ENCODE measurements at regions not wholly inside any gene's neighbourhood (a gene's known extent, or its start where the extent isn't known, plus 50 kb on each side); places are given as distances from the start of the nearest gene placed in this dataset.

DNA sequence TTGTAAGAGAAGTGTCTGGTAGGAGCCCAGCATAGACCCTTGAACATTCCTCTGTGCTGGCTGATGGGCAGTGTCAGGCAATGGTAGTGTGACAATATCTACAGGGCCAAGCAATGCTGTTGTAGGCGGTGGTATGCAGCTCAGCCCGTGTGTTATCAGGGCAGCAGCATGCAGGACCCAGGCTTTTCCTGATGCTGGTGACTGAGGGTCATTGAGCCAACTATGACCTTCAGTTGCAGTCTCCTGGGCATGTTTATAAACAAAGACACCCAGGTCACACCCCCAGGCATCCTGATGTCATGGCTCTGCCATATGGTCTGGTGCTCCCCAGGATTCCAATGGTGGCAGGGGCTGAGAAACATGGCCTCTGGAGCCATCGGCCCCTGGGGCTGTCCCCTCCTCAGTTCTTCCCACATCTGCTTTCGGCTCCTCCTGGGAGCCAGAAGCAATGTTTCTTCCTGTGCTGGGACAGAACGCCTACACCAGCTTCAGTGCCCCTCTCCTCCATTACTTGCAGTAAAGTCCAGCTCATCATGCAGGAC lies 518.0 kb upstream of the HS6ST1 start:
- no peak for TF ChIP-seq ZNF274 (IDR thresholded peaks at IDR 0.05; ENCODE audit: low read depth, low read length)
- no peak overlapping the region for H3K4me3 ChIP-seq (ENCODE audit: low read length)

GRCh38 chr2:128838244-128838643 lies 519.6 kb upstream of the HS6ST1 start:
- TF ChIP-seq ZNF274 (IDR thresholded peaks at IDR 0.05; ENCODE audit: low read depth, low read length) = no peak

GRCh38 chr2:128841803-128842202 lies 523.1 kb upstream of the HS6ST1 start:
- TF ChIP-seq ZNF274 (IDR thresholded peaks at IDR 0.05; ENCODE audit: low read depth, low read length) = no peak
- no peak overlapping the region for H3K4me3 ChIP-seq (ENCODE audit: low read length)

More at GRCh38 chr2:128838244-128838643, 519.6 kb upstream of the HS6ST1 start:
- no peak overlapping the region for H3K4me3 ChIP-seq (ENCODE audit: low read length)

GRCh38 chr2:128867311-128867710 lies 548.6 kb upstream of the HS6ST1 start:
- H3K4me3 ChIP-seq (ENCODE audit: low read length) = no peak overlapping the region
- no peak for TF ChIP-seq ZNF274 (IDR thresholded peaks at IDR 0.05; ENCODE audit: low read depth, low read length)

DNA sequence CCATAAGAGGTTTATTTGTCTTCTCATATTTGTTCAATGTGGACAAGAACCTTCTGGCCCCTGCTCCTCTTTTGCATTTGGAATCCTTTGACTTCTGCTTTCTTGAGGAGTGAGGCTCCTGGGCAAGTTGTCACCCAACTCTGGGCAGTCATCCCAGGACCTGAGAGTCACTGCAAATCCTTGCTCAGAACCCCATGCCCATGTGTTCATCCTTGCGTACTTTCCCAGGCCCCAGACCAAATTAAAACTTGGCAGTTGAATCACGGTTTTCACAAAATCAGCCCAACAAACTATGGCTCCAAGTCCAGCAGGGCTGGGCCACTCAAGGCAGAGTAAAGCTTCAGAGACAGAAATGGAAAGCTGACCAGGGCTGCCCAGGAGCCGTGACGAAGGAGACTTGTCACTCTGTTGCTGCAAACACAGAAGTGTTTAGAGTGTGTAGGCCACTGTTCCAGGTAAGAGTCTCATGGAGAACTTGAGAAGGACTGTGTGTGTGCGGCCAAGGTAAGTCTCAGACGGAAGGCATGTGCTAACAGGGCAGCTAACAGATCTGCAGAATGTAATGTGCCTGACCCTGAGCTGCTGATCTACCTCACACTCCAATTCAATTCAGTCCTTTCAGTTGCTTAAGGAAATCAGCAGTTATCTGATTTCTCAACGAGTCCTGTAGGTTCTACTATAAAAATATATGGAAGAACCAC lies 549.4 kb upstream of the HS6ST1 start:
- TF ChIP-seq ZNF274 (IDR thresholded peaks at IDR 0.05; ENCODE audit: low read depth, low read length) = no peak
- no peak overlapping the region for H3K4me3 ChIP-seq (ENCODE audit: low read length)

GRCh38 chr2:128868686-128869551 lies 550.3 kb upstream of the HS6ST1 start:
- no peak for TF ChIP-seq ZNF274 (IDR thresholded peaks at IDR 0.05; ENCODE audit: low read depth, low read length)
- H3K4me3 ChIP-seq (ENCODE audit: low read length) = no peak overlapping the region

- no peak overlapping the region for H3K4me3 ChIP-seq (ENCODE audit: low read length)
- no peak for TF ChIP-seq ZNF274 (IDR thresholded peaks at IDR 0.05; ENCODE audit: low read depth, low read length)
Observed at GRCh38 chr2:128874608-128875007, 555.9 kb upstream of the HS6ST1 start.

- no peak for TF ChIP-seq ZNF274 (IDR thresholded peaks at IDR 0.05; ENCODE audit: low read depth, low read length)
- no peak overlapping the region for H3K4me3 ChIP-seq (ENCODE audit: low read length)
Observed at GRCh38 chr2:128876986-128877983, 558.6 kb upstream of the HS6ST1 start.

- H3K4me3 ChIP-seq (ENCODE audit: low read length) = no peak overlapping the region
- no peak for TF ChIP-seq ZNF274 (IDR thresholded peaks at IDR 0.05; ENCODE audit: low read depth, low read length)
Observed at GRCh38 chr2:128879161-128879560, 560.5 kb upstream of the HS6ST1 start.

- no peak for TF ChIP-seq ZNF274 (IDR thresholded peaks at IDR 0.05; ENCODE audit: low read depth, low read length)
- H3K4me3 ChIP-seq (ENCODE audit: low read length) = no peak overlapping the region
Observed at GRCh38 chr2:128894896-128895295, 576.2 kb upstream of the HS6ST1 start.

DNA sequence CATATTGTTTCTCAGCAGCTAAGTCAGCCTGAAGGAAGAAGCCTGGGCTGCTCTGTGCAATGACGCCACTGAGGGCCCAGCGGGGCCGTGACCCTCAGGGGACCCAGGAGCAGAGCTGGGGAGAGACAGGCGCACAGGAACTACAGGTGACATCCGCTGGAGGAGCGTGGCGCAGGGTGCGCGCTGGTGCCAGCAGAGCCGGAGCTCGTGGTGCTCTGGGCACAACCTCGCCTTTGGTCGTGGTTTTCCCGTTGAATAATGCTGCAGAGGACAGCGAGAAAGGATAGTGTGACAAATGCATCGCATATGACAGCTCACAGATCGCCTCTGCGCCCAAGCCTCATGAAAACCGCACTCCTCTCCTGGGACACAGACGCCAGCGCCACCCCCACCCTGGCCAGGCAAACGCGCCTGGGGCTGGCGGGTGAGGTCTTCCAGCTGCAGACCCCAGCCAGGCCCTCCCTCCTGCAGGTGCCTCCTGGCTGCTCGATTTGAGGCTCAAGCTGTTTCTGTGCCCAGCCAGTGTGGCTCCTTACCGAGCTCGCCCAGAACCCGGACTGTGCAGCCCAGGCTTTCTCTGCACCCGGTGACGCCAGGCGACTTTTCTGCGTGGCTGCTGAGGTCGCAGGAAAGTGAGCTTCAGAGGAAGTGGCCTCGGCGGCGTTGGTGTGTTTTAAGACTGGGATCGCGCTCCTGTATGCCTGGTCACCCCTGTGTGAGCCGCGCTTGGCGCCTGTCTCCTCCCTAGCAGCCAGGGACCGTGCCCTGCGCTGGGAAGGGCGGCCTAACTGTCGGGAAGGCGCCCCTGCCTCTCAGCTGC lies 583.1 kb upstream of the HS6ST1 start:
- H3K4me3 ChIP-seq (ENCODE audit: low read length) = no peak overlapping the region
- TF ChIP-seq ZNF274 (IDR thresholded peaks at IDR 0.05; ENCODE audit: low read depth, low read length) = no peak

GRCh38 chr2:128903637-128904036 lies 585.0 kb upstream of the HS6ST1 start:
- TF ChIP-seq ZNF274 (IDR thresholded peaks at IDR 0.05; ENCODE audit: low read depth, low read length) = no peak
- H3K4me3 ChIP-seq (ENCODE audit: low read length) = no peak overlapping the region

DNA sequence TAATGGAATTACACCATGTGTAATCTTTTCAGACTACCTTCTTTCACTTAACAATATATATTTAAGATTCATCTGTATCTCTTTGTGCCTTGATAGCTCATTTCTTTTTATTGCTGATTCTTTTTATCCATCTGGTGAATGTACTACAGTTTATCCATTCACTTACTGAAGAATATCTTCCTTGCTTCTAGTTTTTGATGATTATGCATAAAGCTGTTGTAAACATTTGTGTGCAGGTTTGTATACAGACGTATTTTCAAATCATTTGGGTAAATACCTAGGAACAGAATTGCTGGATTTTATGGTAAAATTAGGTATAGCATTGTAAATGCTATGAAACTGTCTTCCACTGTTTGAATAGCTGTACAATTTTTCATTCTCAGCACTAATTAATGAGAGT lies 592.6 kb upstream of the HS6ST1 start:
- H3K4me3 ChIP-seq (ENCODE audit: low read length) = no peak overlapping the region
- no peak for TF ChIP-seq ZNF274 (IDR thresholded peaks at IDR 0.05; ENCODE audit: low read depth, low read length)

Data from GM08714 (cell line).